GM19240 (cell line): ENCODE measurements at regions not wholly inside any gene's neighbourhood (a gene's known extent, or its start where the extent isn't known, plus 50 kb on each side); places are given as distances from the start of the nearest gene placed in this dataset.

Experiments used
- DNase-seq: peaks from one replicate; pipeline ENCODE4 v3.0.0; 2011; ENCODE audit warnings: low spot score; ENCODE audit not compliant: insufficient read length

- DNase-seq = no peak
Observed at GRCh38 chr6:119612176-119612891, 262.8 kb upstream of the MAN1A1 start.

GRCh38 chr6:119610754-119611153, 261.2 kb upstream of the MAN1A1 start:
- DNase-seq = no peak

DNA sequence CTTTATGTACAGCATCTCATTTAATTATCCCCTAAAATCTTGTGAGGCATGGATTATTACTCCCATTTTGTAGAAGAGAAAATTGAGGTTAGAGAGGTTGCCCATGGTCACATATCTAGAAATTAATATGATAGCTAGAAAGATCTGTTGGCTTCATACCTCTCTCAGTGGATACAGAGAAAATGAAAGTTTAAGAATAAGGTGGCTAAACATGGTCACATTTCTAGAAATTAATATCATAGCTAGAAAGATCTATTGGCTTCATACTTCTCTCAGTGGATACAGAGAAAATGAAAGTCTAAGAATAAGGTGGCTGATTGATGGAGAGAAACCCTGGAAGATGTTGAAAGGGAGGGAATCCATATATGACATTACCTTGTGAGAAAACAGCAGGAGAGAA, 260.7 kb upstream of the MAN1A1 start:
- DNase-seq = no peak

GRCh38 chr6:119609865-119610264, 260.3 kb upstream of the MAN1A1 start:
- no peak for DNase-seq

DNA sequence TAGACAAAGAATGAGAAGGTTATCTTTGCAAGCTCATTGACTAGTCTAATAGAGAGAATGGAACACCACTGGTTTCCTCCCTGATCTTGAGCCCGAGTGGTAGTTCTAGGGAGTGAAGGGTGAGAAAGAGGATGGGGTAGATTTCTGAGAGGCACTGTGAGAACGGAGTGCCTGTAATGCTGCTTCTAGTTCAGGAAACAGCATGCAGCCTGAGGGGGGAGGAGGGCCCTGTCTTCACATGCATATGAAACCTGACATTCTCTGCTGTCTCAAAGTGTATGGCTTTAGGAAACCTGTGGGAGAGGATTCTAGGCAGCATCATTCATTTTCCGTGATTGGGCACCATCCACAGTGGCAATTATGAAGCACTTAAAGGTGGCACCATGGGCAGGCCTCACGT, 259.4 kb upstream of the MAN1A1 start:
- no peak for DNase-seq

DNA sequence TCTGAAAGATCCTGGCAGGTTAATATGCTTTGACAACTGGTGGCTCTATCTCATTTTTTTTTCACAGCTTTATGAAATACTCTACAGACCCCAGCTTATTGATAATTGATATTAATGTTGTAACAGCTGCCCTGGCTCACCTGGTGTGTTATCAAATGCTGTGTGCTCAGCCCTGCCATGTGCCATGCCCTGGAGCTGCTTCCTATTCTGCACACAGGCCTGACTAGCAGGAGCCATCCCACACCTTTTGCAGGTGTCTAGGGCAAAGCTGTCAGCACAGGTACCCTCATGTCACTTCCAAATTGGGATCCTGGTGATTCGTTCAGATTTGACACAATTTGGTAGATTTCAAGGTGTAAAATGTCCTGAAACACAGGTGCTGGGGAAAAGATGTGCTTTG, 254.6 kb upstream of the MAN1A1 start:
- DNase-seq = no peak

DNA sequence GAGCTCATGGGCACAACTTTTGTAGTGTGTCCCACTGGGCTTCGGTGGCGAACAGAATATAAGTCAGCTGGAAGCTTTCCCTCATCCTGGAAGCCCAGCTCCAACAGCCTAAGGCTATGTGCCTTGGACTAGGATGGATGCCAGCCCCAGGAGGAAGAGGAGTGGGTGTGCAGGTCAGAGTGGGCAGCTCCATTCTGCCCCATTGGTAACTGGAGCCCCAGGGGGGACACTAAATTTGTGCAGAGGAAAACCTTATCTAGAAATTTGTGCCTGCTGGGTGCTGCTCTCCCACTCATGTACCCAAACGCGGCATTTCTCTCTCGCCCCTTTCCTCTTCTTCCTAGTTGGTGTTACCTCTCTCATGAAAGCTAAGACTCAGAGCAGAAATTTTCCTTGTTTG, 253.9 kb upstream of the MAN1A1 start:
- no peak for DNase-seq

DNA sequence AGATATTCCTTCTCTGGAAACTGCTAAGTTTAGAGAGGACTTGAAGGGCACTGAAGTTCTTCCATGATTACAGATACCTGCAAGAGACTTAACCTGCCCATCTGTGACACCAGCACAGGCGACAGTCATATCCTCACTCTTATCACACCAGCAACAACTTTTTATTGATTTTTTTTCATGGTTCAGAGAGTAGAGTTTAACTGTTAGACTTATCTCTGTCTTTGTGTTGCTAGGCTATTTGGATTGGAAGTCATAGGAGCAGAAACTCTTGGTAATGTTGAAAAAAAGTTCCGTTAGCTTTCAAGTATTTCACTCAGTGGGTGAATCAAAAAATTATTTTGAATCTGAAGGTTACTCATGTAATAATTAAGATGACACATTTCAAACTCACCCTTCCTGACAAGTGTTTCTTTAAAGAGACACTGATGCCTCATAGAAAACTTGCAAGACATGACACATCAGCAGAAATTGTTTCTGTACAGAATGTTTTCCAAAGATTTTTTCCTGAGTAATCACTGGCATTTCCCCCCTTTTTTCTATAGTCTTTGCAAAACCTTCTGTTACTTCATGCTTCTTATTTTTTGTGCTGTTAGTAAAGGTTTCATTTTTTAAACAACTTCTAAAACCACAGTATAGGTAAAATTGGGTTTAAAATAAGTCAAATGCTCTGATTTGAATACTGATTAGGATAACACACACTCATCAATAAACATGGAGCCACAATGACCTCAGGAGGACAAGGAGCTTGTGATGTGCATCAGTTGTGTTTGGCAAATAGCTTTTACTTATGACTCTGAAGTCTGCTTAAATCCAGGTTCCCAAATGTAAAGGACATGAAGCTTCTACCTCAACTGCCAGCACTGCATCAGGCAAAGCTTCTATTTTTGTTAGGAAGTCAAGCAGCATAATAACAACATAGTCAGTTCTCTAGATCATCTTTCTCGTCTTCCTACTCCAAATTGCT, 252.9 kb upstream of the MAN1A1 start:
- DNase-seq = no peak

- no peak for DNase-seq
Observed at GRCh38 chr6:119598883-119599282, 249.3 kb upstream of the MAN1A1 start.

- no peak for DNase-seq
Observed at GRCh38 chr6:119594907-119595306, 245.3 kb upstream of the MAN1A1 start.

- no peak for DNase-seq
Observed at GRCh38 chr6:119591235-119591634, 241.7 kb upstream of the MAN1A1 start.

DNA sequence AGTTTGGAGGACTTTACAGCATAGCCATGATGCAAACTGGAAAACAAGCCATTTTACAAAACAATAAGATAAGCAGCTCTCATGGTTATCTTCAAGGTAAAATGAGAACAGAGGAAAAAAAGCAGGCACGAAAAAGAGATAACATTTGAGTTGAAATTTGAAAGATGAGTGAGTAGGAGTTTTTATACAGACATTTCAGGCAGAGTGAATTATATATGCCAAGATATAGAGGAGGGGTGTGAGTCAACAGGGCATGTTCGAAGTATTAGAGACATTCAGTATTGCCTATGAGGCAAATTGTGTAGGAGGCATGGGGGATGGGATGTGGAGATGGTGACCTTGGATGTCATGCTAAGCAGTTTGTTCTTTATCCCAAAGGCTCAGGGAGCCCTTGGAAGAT, 240.5 kb upstream of the MAN1A1 start:
- DNase-seq = no peak

GRCh38 chr6:119587537-119587936, 238.0 kb upstream of the MAN1A1 start:
- DNase-seq = no peak

- DNase-seq = peak; percentile 6
Observed at GRCh38 chr6:119586250-119586882, 236.8 kb upstream of the MAN1A1 start.

GRCh38 chr6:119584088-119584487, 234.5 kb upstream of the MAN1A1 start:
- no peak for DNase-seq

DNA sequence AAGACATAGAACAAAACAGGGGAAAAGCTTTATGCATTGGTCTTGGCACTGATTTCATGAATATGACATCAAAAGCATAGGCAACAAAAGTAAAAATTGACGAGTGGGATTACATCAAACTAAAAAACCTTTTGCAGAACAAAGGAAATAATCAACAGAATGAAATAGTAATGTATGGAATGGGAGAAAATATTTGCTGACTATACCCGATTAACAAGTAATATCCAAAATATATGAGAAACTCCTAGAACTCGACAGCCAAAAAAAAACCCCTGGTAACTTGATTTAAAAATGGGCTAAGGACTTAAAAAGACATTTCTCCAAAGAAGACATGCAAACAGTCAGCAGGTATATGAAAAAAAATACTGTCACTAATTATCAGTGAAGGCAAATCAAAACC, 231.7 kb upstream of the MAN1A1 start:
- DNase-seq = no peak

DNA sequence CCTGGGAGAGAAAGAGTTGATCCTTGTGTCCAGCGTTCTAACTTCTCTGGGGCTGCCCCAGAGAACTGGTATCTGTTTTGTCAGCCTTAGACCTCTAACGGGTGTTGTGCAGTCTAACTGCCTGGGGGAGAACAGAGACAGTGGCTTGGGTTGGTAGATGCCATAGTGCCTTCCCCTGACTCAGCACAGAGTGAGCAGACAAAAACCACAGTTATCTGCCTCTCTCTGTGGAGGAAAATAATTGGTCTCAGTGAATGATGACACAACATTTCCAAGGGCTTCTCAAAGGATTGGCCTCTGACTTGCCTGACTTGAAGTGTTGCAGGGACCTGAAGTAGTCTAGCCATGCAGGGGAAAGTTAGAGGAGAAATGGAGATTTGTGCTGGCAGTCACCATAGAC, 226.2 kb upstream of the MAN1A1 start:
- DNase-seq = no peak

- no peak for DNase-seq
Observed at GRCh38 chr6:119568580-119568979, 219.0 kb upstream of the MAN1A1 start.

DNA sequence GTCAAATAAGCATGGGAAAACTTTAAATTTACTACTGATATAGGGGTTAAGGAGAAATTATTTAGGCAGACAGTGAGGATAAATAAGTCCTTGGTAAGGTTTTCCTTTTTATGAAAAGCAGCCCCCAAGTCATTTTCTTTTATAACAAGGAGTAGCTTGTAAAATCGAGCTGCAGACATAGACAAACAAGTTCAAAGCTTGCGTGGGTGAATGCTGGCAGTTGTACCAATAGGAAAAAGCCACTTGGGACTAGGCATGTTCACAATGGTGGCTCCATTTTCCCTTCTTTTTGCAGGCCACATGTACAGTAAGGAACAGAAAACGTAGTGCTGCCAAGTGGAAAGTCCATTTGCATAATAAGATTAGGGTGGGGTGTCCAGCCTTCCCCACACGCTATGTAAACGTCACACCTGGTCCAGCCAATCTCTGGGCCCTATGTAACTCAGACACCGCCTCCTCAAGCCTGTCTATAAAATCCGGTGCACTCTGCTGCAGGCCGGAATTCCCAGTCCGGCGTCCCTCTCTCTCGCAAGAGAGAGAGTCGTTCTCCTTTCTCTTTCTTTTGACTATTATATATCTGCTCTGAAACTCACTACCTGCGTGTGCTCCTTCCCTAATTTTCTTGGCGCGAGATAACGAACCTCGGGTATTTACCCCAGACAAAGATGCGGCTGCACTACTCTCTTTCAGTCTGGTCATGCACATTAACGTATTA, 217.1 kb upstream of the MAN1A1 start:
- DNase-seq = no peak

DNA sequence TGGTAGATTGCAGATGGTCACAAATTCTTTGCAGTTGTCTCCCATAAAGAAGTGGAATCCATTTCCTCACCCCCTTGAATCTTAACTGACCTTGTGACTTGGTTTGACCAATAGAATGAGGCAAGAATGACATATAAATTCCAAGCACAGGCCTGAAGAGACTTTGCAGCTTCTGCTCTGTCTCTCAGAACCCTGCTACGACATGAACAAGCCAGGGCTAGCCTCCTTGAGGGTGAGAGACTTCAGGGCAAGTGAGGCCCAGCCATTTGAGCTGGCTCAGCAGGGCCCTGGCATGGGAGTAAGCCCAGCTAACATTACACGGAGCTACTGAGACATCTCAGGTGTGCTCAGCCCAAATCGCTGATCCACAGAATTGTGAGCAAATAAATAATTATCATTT, 216.3 kb upstream of the MAN1A1 start:
- DNase-seq = no peak

DNA sequence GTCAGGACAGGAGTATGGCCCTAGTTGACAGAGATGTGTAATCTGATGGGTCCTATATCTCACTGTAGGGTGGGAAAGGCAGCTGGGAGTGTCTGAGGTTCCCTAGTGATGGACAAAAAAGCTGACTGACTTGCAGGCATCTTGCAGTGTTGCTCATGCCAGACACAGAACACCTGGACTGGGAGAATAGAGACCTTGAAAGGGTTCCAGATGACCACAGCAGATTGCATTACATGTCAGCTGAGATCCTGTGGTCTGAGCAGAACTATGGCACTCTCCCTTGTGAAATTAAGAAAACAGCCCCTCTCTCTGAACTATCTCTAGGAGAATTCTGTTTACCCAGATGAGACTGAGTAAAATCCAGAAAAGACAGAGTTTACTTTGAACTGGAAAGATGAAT, 212.6 kb upstream of the MAN1A1 start:
- no peak for DNase-seq

DNA sequence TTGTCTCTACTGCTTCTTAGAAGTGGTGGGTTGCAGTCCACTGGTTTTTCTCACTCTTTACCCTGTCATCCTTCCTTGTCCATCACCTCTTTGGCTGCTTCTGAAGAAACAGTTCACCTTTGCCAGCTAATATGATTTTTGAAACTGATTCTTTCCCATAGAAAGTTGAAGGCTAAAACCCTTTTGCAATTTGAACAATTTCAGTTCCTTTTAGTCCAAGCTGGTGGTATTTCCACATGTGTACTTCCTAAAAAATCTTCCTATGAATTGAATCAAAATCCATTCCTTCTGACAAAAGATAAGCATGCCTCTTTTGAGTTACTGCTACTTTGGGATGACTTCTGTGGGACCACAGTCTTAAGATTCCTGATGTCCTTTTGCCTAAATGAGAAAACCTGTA, 210.0 kb upstream of the MAN1A1 start:
- DNase-seq = no peak
